ENCODE measurements at regions not wholly inside any gene's neighbourhood (a gene's known extent, or its start where the extent isn't known, plus 50 kb on each side); places are given as distances from the start of the nearest gene placed in this dataset.
"Not testable (repeated sequence)": the region's sequence is repeated elsewhere in the genome, so short reads cannot be mapped to it uniquely, and the experiment has no call there.

DNA sequence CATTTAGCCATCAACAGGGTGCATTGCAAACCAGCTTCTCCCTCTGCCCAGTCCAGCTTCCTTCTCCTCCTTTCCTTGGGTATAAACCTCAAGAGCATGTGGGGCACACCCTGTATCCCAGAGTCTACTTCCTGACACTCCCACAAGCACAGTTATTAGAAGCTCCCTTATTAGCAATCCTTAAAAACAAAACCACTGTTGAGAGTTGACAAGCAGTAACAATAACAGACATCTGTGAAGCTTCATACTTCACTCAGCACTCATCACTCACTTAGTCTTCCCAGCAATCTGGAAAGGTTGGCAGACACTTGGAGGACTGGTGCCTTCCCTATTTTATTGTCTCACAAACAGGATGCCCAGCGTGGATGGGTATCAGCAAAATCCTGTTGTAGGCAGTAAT is 155.5 kb upstream of the PROK2 start:
- H3K36me3 Mint-ChIP-seq (ENCODE audit: low read depth, unreplicated experiment), result peaks cover 5% of the 10 kb centered on the region
- no peaks in the 10 kb centered on the region for H3K9me3 ChIP-seq (ENCODE audit: insufficient read depth, low read depth, low read length)
- H3K27me3 ChIP-seq (ENCODE audit: insufficient read depth, low read length), result peaks cover 22% of the 10 kb centered on the region
- no peak for TF ChIP-seq EZH2 (IDR thresholded peaks at IDR 0.05; ENCODE audit: insufficient read depth, low read length)
- TF ChIP-seq, protein P1, sequence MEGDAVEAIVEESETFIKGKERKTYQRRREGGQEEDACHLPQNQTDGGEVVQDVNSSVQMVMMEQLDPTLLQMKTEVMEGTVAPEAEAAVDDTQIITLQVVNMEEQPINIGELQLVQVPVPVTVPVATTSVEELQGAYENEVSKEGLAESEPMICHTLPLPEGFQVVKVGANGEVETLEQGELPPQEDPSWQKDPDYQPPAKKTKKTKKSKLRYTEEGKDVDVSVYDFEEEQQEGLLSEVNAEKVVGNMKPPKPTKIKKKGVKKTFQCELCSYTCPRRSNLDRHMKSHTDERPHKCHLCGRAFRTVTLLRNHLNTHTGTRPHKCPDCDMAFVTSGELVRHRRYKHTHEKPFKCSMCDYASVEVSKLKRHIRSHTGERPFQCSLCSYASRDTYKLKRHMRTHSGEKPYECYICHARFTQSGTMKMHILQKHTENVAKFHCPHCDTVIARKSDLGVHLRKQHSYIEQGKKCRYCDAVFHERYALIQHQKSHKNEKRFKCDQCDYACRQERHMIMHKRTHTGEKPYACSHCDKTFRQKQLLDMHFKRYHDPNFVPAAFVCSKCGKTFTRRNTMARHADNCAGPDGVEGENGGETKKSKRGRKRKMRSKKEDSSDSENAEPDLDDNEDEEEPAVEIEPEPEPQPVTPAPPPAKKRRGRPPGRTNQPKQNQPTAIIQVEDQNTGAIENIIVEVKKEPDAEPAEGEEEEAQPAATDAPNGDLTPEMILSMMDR (IDR thresholded peaks at IDR 0.05; ENCODE audit: insufficient read depth, low read depth, low read length), result no peak
- H3K9ac ChIP-seq (ENCODE audit: low read length), result no peak overlapping the region
- H3K4me1 Mint-ChIP-seq (ENCODE audit: low read depth, unreplicated experiment), result no peaks in the 10 kb centered on the region
- no peak overlapping the region for H3K4me3 ChIP-seq (ENCODE audit: insufficient read depth, low read depth, low read length)
- H2AFZ ChIP-seq (ENCODE audit: low read depth, low read length), result no peak overlapping the region
- no peak overlapping the region for H3K4me3 Mint-ChIP-seq (ENCODE audit: unreplicated experiment)
- no peak overlapping the region for H3K27ac ChIP-seq (ENCODE audit: low read depth, low read length)
- H4K20me1 ChIP-seq (ENCODE audit: insufficient read depth, low read length), result no peaks in the 10 kb centered on the region
- H3K27me3 Mint-ChIP-seq (ENCODE audit: low read depth, unreplicated experiment), result peaks cover 44% of the 10 kb centered on the region
- no peaks in the 10 kb centered on the region for H3K36me3 ChIP-seq (ENCODE audit: insufficient read depth, low read length)
- H3K79me2 ChIP-seq (ENCODE audit: insufficient read depth, low read length), result no peaks in the 10 kb centered on the region
- H3K4me1 ChIP-seq (ENCODE audit: insufficient read depth, low read length), result no peaks in the 10 kb centered on the region
- no peak overlapping the region for H3K4me2 ChIP-seq (ENCODE audit: low read length)
- no peak overlapping the region for H3K27ac Mint-ChIP-seq (ENCODE audit: unreplicated experiment)
- H3K9me3 Mint-ChIP-seq (ENCODE audit: unreplicated experiment), result peaks cover 2% of the 10 kb centered on the region
- DNase-seq (ENCODE audit: low read depth) (no peak), FAIRE-seq (no peak)

DNA sequence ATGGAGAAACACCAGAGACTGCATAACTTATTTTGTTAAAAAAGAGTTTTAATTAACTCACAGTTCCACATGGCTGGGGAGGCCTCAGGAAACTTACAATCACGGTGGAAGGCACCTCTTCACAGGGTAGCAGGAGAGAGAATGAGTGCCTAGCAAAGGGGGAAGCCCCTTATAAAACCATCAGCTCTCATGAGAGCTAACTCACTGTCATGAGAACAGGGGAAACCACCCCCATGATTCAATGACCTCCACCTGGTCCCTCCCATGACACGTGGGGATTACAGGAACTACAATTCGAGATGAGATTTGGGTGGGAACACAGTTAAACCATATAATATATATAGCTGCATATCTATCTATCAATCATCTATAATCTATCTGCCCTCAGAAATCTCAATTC is 153.1 kb upstream of the PROK2 start:
- H3K9me3 ChIP-seq (ENCODE audit: insufficient read depth, low read depth, low read length); H3K27ac ChIP-seq (ENCODE audit: low read depth, low read length); DNase-seq (ENCODE audit: low read depth); FAIRE-seq; H3K4me3 Mint-ChIP-seq (ENCODE audit: unreplicated experiment); H4K20me1 ChIP-seq (ENCODE audit: insufficient read depth, low read length); H3K9me3 Mint-ChIP-seq (ENCODE audit: unreplicated experiment); H3K4me2 ChIP-seq (ENCODE audit: low read length); H3K4me1 Mint-ChIP-seq (ENCODE audit: low read depth, unreplicated experiment); H3K36me3 ChIP-seq (ENCODE audit: insufficient read depth, low read length); H3K4me1 ChIP-seq (ENCODE audit: insufficient read depth, low read length); H2AFZ ChIP-seq (ENCODE audit: low read depth, low read length); H3K79me2 ChIP-seq (ENCODE audit: insufficient read depth, low read length); H3K27ac Mint-ChIP-seq (ENCODE audit: unreplicated experiment); H3K4me3 ChIP-seq (ENCODE audit: insufficient read depth, low read depth, low read length); H3K36me3 Mint-ChIP-seq (ENCODE audit: low read depth, unreplicated experiment); H3K9ac ChIP-seq (ENCODE audit: low read length): not testable (repeated sequence)
- peaks cover 52% of the 10 kb centered on the region for H3K27me3 Mint-ChIP-seq (ENCODE audit: low read depth, unreplicated experiment)
- H3K27me3 ChIP-seq (ENCODE audit: insufficient read depth, low read length), result peaks cover 26% of the 10 kb centered on the region

DNA sequence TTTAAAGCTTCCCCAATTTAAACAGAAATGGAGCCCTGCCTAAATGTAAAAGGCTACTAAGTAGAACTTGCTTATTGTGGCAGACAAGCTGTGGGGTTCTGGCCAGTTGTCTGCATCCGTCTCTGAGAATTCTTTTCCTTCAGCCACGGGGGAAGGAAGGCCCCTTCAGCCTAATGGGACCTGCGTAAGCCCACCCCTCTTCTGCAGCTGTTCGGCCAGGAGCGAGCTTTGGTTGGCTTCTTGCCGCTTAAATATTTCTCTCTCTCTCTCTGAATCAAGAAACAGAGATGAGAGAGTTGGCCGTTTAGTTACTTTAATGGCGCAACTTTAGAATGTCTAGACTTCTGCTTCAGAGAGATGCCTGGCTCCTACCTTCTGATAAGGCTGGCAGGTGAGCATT is 151.7 kb upstream of the PROK2 start:
- no peaks in the 10 kb centered on the region for H3K9me3 ChIP-seq (ENCODE audit: insufficient read depth, low read depth, low read length)
- H2AFZ ChIP-seq (ENCODE audit: low read depth, low read length), result no peak overlapping the region
- H3K79me2 ChIP-seq (ENCODE audit: insufficient read depth, low read length), result no peaks in the 10 kb centered on the region
- H3K4me3 Mint-ChIP-seq (ENCODE audit: unreplicated experiment), result no peak overlapping the region
- no peak overlapping the region for H3K4me3 ChIP-seq (ENCODE audit: insufficient read depth, low read depth, low read length)
- H3K36me3 Mint-ChIP-seq (ENCODE audit: low read depth, unreplicated experiment), result peaks cover 3% of the 10 kb centered on the region
- H3K4me2 ChIP-seq (ENCODE audit: low read length), result no peak overlapping the region
- no peak overlapping the region for H3K9ac ChIP-seq (ENCODE audit: low read length)
- DNase-seq (ENCODE audit: low read depth) (no peak), FAIRE-seq (no peak)
- H3K27me3 ChIP-seq (ENCODE audit: insufficient read depth, low read length), result peaks cover 26% of the 10 kb centered on the region
- no peak overlapping the region for H3K27ac ChIP-seq (ENCODE audit: low read depth, low read length)
- H4K20me1 ChIP-seq (ENCODE audit: insufficient read depth, low read length), result no peaks in the 10 kb centered on the region
- H3K4me1 Mint-ChIP-seq (ENCODE audit: low read depth, unreplicated experiment), result no peaks in the 10 kb centered on the region
- H3K4me1 ChIP-seq (ENCODE audit: insufficient read depth, low read length), result no peaks in the 10 kb centered on the region
- no peak overlapping the region for H3K27ac Mint-ChIP-seq (ENCODE audit: unreplicated experiment)
- peaks cover 57% of the 10 kb centered on the region for H3K27me3 Mint-ChIP-seq (ENCODE audit: low read depth, unreplicated experiment)
- TF ChIP-seq, protein P1 (IDR thresholded peaks at IDR 0.05; ENCODE audit: insufficient read depth, low read depth, low read length), result no peak
- no peak for TF ChIP-seq EZH2 (IDR thresholded peaks at IDR 0.05; ENCODE audit: insufficient read depth, low read length)
- H3K9me3 Mint-ChIP-seq (ENCODE audit: unreplicated experiment), result no peaks in the 10 kb centered on the region
- no peaks in the 10 kb centered on the region for H3K36me3 ChIP-seq (ENCODE audit: insufficient read depth, low read length)

Measured in astrocyte (in vitro differentiated cells and primary cell).